Subcutaneous abdominal adipose tissue (tissue), 5 donors: ENCODE measurements at regions not wholly inside any gene's neighbourhood (a gene's known extent, or its start where the extent isn't known, plus 50 kb on each side); places are given as distances from the start of the nearest gene placed in this dataset.

Experiments used
- H3K27ac ChIP-seq: one replicate; pipeline ENCODE4 v1.7.0; 2013; ENCODE audit warnings: low read depth, mild to moderate bottlenecking, inconsistent platforms, low read length, moderate library complexity
- H3K27me3 ChIP-seq, 5 donors: one replicate each; pipeline ENCODE4 v1.7.0; 2013; ENCODE audit warnings: low read length in 5 of 5, inconsistent platforms in 1 of 5; ENCODE audit not compliant: control insufficient read depth in 5 of 5, insufficient read depth in 4 of 5
- H3K36me3 ChIP-seq, 5 donors: one replicate each; pipeline ENCODE4 v1.7.0; 2013; ENCODE audit warnings: low read length in 5 of 5; ENCODE audit not compliant: control insufficient read depth in 5 of 5, insufficient read depth in 5 of 5
- H3K4me1 ChIP-seq, 5 donors: one replicate each; pipeline ENCODE4 v1.7.0; 2013; ENCODE audit warnings: low read length in 5 of 5, mild to moderate bottlenecking in 3 of 5, moderate library complexity in 1 of 5; ENCODE audit not compliant: control insufficient read depth in 5 of 5, insufficient read depth in 5 of 5
- H3K4me3 ChIP-seq, 5 donors: one replicate each; pipeline ENCODE4 v1.7.0; 2013; ENCODE audit warnings: low read length in 5 of 5, low read depth in 1 of 5
- H3K9ac ChIP-seq, 5 donors: one replicate each; pipeline ENCODE4 v1.7.0; 2013; ENCODE audit warnings: low read length in 5 of 5, mild to moderate bottlenecking in 4 of 5, moderate library complexity in 3 of 5
- H3K9me3 ChIP-seq, 5 donors: one replicate each; pipeline ENCODE4 v1.7.0; 2013; ENCODE audit warnings: low read length in 5 of 5; ENCODE audit not compliant: control insufficient read depth in 5 of 5
- donor health status: healthy.
- donor health status: healthy.
- donor health status: healthy.
- donor health status: healthy.
- donor health status: healthy.

GRCh38 chr10:52558090-52558489 lies 214.5 kb downstream of the MBL2 start:
- H3K4me1 ChIP-seq: no peaks in the 10 kb centered on the region
- H3K27me3 ChIP-seq: no peaks in the 10 kb centered on the region
- H3K9me3 ChIP-seq: no peaks in the 10 kb centered on the region
- no peak overlapping the region for H3K4me3 ChIP-seq
- no peak overlapping the region for H3K9ac ChIP-seq
- H3K36me3 ChIP-seq: no peaks in the 10 kb centered on the region
- H3K27ac ChIP-seq: no peak overlapping the region

- Histone ChIP-seq H3K9ac (no peak overlapping the region), H3K27ac (no peak overlapping the region), H3K27me3 (no peaks in the 10 kb centered on the region), H3K36me3 (no peaks in the 10 kb centered on the region), H3K4me3 (no peak overlapping the region), H3K4me1 (no peaks in the 10 kb centered on the region), H3K9me3 (no peaks in the 10 kb centered on the region)
Observed at GRCh38 chr10:52561322-52561721, 211.3 kb downstream of the MBL2 start.

- H3K36me3 ChIP-seq: no peaks in the 10 kb centered on the region
- H3K27me3 ChIP-seq: no peaks in the 10 kb centered on the region
- no peak overlapping the region for H3K27ac ChIP-seq
- no peak overlapping the region for H3K9ac ChIP-seq
- no peaks in the 10 kb centered on the region for H3K9me3 ChIP-seq
- no peak overlapping the region for H3K4me3 ChIP-seq
- no peaks in the 10 kb centered on the region for H3K4me1 ChIP-seq
Observed at GRCh38 chr10:52563360-52563759, 209.2 kb downstream of the MBL2 start.

- Histone ChIP-seq H3K27me3 (no peaks in the 10 kb centered on the region), H3K4me1 (no peaks in the 10 kb centered on the region), H3K27ac (no peak overlapping the region), H3K36me3 (no peaks in the 10 kb centered on the region), H3K9me3 (no peaks in the 10 kb centered on the region), H3K9ac (no peak overlapping the region), H3K4me3 (no peak overlapping the region)
Observed at GRCh38 chr10:52566471-52567246, 205.9 kb downstream of the MBL2 start.

GRCh38 chr10:52567247-52567580 lies 205.4 kb downstream of the MBL2 start:
- Histone ChIP-seq H3K36me3 (no peaks in the 10 kb centered on the region), H3K27me3 (no peaks in the 10 kb centered on the region), H3K9me3 (no peaks in the 10 kb centered on the region), H3K9ac (no peak overlapping the region), H3K27ac (no peak overlapping the region), H3K4me3 (no peak overlapping the region), H3K4me1 (no peaks in the 10 kb centered on the region)

- no peak overlapping the region for H3K9ac ChIP-seq
- no peaks in the 10 kb centered on the region for H3K9me3 ChIP-seq
- H3K27me3 ChIP-seq: no peaks in the 10 kb centered on the region
- H3K4me3 ChIP-seq: no peak overlapping the region
- no peaks in the 10 kb centered on the region for H3K4me1 ChIP-seq
- no peaks in the 10 kb centered on the region for H3K36me3 ChIP-seq
- no peak overlapping the region for H3K27ac ChIP-seq
Observed at GRCh38 chr10:52568309-52568708, 204.3 kb downstream of the MBL2 start.

- Histone ChIP-seq H3K4me3 (no peak overlapping the region), H3K9ac (no peak overlapping the region), H3K4me1 (no peaks in the 10 kb centered on the region), H3K27me3 (no peaks in the 10 kb centered on the region), H3K36me3 (no peaks in the 10 kb centered on the region), H3K27ac (no peak overlapping the region), H3K9me3 (no peaks in the 10 kb centered on the region)
Observed at GRCh38 chr10:52570490-52570889, 202.1 kb downstream of the MBL2 start.

GRCh38 chr10:52571018-52571417 lies 201.6 kb downstream of the MBL2 start:
- Histone ChIP-seq H3K4me3 (no peak overlapping the region), H3K4me1 (no peaks in the 10 kb centered on the region), H3K9ac (no peak overlapping the region), H3K36me3 (no peaks in the 10 kb centered on the region), H3K27ac (no peak overlapping the region), H3K27me3 (no peaks in the 10 kb centered on the region), H3K9me3 (no peaks in the 10 kb centered on the region)

GRCh38 chr10:52571516-52572182 lies 200.9 kb downstream of the MBL2 start:
- Histone ChIP-seq H3K9ac (no peak overlapping the region), H3K4me1 (no peaks in the 10 kb centered on the region), H3K27ac (no peak overlapping the region), H3K27me3 (no peaks in the 10 kb centered on the region), H3K36me3 (no peaks in the 10 kb centered on the region), H3K9me3 (no peaks in the 10 kb centered on the region), H3K4me3 (no peak overlapping the region)

GRCh38 chr10:52573347-52573746 lies 199.2 kb downstream of the MBL2 start:
- Histone ChIP-seq H3K9ac (no peak overlapping the region), H3K4me3 (no peak overlapping the region), H3K27ac (no peak overlapping the region), H3K36me3 (no peaks in the 10 kb centered on the region), H3K27me3 (no peaks in the 10 kb centered on the region), H3K9me3 (no peaks in the 10 kb centered on the region), H3K4me1 (no peaks in the 10 kb centered on the region)
